ENCODE measurements at regions not wholly inside any gene's neighbourhood (a gene's known extent, or its start where the extent isn't known, plus 50 kb on each side); places are given as distances from the start of the nearest gene placed in this dataset.

DNA sequence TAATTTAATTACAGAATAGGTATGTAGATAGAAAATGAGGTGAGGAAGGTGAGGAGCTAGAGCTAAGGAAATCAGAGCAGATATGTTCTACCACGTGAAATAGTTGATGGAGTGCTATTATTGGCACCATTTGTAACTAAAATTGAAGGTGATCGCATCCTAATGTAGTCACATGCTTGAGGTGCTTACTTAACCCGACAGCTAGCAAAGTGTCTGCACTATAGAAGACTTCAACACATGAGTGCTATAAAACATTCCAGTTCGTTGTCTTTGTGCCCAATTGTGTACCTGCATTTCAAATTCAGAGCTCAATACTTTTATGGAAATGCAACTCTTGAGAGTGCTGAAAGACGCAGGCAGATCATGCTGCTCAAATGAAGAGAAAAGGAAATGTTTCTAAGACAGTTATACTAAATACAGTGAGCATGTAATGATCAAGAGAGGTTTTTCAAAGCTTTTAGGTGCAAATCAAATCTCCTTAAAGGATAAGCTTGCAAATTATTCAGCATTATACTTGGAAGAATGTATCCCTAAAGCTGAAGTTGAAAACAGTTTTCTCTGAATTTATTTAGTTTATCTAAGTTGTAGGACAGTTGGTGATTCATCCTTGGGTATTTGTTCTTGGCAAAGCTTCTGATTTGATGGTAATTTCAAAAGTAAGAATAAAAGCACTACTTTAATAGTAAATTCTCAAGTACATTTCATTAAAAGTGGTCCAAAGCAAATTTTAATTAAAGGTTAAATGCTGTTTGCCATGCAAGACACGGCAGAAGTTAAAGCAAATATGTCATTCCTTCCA, 223.9 kb upstream of the EPHA5 start:
- DNase-seq (ENCODE audit: low spot score), result no peak

DNA sequence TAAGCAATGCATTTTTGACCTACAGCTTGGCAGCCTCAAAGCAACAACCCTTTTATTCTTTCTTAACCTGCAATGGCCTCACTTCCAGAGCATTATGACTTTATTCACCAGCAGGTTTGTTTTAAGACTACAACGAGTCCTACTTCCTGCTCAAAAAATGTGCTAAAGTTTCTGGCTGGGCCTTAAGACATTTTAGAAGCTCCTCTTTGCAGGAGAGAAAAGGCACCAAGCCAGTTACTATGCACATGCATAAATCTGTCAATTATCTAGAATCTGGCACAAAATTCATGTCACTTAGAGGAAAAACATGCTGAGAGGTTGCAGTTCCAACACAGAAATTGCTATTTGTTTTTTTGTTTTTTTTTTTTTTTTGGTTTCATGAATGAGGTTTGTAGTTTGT, 223.0 kb upstream of the EPHA5 start:
- DNase-seq (ENCODE audit: low spot score), result no peak

DNA sequence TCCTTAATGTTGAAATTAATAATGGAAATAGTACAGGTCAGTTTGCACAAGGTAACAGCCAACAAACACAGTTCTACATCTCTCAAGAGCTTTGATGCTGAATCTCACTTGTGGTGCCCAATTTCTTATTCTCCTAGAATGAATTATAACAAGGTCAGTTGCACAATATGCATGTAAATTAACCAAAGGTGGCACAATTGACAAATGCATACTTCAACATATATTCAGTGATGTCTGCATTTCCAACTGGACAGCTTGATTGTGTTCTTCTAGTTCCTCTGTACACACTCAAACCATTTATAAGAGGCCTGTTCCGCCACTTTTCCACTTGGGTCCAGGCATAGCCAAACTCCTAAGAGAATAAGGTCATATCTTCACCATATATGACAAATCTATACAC, 210.3 kb upstream of the EPHA5 start:
- DNase-seq (ENCODE audit: low spot score), result no peak

DNA sequence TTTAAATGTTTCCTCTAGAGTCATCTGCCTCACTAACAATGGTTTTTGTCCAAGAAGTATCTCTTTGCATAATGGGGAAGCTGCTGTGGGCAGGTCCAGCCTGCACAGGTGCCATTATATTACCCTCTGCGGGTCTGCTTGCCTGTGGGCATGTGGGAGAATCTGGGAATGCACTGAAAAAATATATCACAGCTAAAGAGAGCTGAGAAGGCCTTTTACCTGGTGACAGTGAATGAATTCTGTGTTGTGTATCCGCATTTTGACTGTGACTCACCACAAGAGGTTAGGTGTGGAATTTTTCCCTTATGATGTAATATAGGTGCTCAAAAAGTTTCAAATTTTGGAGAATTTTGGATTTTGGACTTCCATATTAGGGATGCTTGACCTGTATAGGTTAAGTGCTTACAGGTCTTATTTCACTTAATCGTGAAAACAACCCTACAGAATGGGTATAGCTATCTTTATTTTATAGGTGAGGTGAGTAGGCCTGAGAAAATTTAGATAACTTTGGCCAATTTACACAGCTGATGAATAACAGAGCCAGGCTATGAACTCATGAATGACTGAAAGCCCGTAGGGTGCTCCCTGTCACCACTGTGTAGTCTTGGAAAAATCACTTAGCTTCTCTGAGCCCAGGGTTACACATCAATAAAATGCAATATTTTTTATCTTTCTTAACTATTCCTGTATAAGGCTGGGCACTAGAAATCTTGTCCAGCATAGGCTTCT, 198.0 kb upstream of the EPHA5 start:
- no peak for DNase-seq (ENCODE audit: low spot score)

DNA sequence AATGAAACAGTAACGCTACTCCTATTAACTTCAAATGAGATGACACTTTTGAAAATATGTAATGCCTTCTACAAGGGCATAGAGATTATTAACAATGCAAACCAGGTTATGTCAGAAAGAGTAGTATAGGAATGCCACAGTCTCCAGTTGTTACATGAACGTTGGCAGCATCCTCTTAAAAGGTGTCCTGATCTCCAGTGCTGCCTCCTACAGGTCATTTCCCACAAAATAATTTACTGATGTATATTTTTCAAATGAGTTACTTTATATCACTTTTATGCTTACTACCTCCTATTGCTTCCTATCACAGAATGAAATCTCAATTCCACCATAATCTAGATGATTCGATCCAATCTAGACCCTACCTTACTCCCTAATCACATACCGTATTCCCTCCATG, 195.2 kb upstream of the EPHA5 start:
- peak; percentile 3 for DNase-seq (ENCODE audit: low spot score)

GRCh38 chr4:65861993-65862392, 191.7 kb upstream of the EPHA5 start:
- DNase-seq (ENCODE audit: low spot score), result no peak

GRCh38 chr4:65845199-65845773, 175.0 kb upstream of the EPHA5 start:
- no peak for DNase-seq (ENCODE audit: low spot score)

DNA sequence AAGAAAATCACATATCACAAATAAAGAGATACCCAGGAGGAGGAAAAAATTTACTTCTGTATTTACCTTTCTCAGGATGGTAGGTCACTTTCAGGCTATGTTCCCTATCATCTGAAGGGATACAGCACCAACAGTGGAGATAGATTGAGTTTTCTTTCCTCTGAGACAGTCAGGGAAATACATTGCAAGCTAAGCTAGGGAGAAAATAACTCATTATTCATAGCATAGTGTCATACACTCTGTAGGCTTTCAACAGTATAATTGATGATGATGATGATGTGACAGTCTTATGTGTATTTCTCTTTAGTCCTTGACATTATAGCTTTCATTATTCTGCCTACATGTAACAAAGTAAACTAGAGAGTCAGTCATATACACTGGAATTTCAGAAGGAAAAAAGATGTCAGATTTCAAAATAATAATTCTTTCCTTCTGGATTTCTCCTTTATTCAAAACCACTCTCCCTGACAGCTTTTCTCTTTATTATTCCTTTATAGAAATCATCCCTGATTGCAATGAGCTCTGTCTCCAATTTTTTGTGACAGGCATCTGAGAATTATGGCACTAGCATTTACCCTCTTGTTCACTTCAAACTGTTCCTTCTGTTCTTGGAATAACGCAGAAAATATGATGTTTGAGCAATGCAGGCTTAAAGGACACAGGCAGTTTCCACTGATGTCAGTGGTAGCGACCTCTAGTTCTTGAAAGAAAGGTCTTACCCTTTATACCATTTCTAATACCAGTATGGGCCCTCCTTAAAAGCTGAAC, 169.1 kb upstream of the EPHA5 start:
- no peak for DNase-seq (ENCODE audit: low spot score)

DNA sequence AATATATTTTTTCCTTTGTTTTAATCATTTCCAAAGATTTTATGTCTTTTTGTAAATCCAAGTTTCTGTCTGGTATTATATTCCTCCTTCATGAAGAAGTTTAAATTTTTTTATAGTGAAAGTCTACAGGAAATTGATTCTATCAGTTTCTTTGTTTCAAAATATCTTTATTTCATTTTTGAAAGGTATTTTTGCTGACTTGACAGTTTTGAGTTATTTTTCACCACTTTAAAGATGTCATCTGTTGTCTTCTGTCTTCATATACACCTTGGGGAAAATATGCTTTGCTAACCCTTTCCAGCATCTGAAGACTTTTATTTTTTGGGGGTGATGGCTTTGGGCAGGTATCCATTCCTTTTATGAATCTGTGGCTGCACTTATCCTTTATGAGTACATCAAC, 164.4 kb upstream of the EPHA5 start:
- no peak for DNase-seq (ENCODE audit: low spot score)

DNA sequence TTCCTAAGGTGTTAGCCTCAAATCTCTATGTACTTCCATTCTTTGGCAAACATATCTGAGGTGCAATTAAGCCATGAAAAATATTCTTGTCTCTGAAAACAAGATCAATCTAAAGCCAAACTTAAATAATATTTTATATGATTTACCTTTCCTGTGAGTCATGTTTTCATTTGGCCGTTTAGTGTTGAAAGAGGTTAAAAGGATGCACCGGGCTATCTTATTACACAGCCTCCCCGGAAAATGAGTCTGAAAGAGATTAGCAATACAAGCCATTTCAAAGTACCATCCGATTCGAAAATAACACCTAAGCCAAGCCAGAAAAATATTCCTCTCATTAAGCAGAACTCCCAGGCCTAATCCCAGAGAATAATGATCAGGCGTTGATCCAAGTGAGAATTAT, 161.5 kb upstream of the EPHA5 start:
- no peak for DNase-seq (ENCODE audit: low spot score)

DNA sequence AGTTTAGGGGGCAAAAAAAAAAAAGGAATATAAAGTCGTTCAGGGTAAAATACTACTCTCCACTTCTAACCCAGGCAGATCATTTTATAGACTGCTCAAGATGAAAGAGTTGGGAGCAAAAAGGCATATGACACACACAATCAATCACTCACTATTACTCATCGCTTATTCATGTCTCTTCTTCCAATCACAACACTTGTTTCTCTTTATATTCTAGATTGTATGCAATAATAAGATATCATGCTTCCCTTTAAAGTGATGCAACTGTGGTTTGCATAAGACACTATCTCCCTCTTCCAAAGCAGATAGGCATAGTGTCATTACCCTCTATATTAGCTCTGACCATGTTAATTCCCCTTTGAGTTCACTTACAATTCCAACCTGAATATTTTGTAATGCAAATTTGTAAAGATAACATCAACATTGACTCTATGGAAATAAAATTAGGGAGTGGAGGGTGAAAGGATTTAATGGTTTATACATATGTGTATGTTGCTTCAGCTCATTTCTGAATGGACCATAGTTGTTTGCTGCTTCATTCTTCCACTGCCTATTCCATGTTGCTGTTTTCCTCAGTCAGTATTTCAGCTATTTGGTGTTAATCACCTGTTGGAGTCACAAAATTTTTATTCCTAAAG, 154.9 kb upstream of the EPHA5 start:
- no peak for DNase-seq (ENCODE audit: low spot score)

DNA sequence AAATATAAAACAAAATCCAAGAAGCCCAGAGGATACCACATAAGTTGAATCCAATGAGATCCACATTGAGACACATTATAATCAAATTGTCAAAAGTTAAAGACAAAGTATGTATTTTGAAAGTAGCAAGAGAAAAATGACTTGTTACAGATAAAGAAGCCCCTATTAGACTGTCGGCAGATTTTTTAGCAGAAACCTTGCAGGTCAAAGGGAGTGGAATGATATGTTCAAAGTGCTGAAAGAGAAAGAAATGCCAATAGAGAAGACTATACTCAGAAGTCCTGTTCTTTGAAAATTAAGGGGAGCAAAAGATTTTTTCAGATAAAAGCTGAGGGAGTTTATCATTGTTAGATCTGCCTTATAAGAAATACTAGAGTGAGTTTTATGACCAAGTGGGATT, 148.9 kb upstream of the EPHA5 start:
- no peak for DNase-seq (ENCODE audit: low spot score)

- no peak for DNase-seq (ENCODE audit: low spot score)
Measured at GRCh38 chr4:65805936-65806335, 135.6 kb upstream of the EPHA5 start.

DNA sequence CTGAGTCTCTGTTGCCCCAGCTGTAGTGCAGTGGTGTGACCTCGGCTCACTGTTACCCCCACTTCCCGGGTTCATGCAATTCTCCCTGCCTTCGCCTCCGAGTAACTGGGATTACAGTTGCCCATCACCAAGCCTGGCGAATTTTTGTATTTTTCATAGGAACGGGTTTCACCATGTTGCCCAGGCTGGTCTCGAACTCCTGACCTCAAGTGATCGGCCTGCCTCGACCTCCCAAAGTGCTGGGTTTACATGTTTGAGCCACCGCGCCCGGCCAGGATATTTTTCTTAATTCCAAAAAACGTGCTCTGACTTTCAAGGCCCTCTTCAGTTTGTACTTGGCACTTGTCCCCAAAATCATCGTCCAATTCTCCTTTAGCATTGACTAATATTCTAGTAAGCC, 129.2 kb upstream of the EPHA5 start:
- no peak for DNase-seq (ENCODE audit: low spot score)

GRCh38 chr4:65798498-65799127, 128.3 kb upstream of the EPHA5 start:
- no peak for DNase-seq (ENCODE audit: low spot score)

- DNase-seq (ENCODE audit: low spot score), result no peak
Measured at GRCh38 chr4:65791812-65792308, 121.6 kb upstream of the EPHA5 start.

DNA sequence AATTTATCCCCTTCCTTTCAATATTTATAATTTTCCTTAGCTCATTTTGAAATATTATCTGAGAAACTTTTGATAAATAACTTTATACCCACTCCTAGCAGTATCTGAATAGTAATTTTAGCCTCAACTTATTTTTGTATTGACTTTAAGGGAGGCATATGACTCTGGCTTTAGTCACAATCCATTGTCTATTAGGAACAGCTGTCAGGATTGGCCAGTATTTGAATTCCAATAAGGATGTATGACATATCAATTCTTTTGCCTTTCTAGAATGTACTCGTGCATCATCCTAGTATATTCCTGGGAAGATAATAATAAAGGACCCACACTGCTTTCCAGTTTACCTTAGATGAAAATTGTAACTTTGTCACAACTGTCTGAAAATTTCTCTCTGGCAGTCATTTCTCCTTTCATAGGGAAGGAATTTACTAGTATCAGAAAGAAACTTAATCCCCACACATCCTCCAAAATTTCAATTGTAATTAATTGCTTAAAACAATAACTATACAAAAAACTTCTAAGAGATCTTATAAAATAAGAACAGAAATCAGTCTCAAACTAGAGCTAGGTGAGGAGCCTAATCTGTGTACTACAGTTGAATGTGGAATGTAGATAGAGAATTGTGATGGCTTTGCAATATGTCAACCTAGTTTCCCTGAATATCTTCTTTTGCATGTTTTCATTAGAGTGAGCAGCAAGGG, 121.0 kb upstream of the EPHA5 start:
- DNase-seq (ENCODE audit: low spot score), result no peak

DNA sequence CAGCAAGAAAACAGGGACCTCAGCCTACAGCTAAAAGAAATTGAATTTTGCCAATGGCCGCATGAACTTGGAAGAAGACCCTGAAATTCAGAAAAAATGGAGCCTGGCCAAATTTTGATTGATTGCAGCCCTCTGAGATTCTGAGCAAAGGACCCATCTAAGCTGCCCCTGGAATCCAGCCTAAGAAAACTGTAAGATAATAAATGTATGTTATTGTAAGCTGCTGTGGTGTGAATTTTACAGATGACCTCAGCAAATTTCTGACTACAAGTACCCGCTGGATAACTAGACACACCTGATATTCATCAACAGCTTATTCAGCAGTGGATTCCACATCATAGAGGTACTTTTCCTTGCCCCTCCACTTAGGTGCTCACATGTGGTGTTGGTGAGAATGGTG, 119.5 kb upstream of the EPHA5 start:
- DNase-seq (ENCODE audit: low spot score), result no peak

- no peak for DNase-seq (ENCODE audit: low spot score)
Measured at GRCh38 chr4:65789341-65789740, 119.1 kb upstream of the EPHA5 start.

DNA sequence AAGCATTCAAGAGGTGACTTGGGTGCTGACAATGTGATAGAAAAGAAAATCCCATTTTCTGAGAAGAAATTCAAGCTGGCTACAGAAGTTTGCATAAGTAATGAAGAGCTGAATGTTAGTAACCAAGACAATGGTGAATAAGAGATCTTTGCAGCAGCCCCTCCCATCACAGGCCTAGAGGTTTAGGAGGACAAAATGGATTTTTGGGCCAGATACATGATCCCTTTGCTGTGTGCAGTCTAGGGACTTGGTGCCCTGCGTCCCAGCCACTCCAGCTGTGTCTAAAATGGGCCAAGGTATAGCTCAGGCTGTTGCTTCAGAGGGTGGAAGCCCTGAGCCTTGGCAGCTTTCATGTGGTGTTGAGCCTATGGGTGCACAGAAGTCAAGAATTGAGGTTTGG, 107.0 kb upstream of the EPHA5 start:
- no peak for DNase-seq (ENCODE audit: low spot score)

DNA sequence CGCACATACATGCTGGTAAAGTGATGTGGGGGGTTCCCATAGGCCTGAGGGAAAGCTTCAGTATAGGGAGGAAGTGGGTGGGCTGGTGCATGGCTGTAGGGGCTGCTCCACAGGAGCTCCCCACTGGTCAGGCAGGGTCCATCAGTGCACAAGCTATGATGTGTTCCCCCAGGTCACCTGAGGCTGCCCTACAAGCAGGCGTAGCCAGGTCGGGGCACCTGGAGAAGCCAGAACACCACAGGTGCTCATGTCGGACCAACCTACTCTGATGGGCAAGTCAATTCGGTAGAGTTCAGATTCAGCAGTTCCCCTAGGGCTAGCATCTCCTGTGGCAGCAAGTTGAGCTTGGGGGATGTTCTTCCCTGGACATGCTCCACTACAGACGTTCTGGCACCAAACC, 103.3 kb upstream of the EPHA5 start:
- no peak for DNase-seq (ENCODE audit: low spot score)
